SK-N-SH (cell line): ENCODE measurements at regions not wholly inside any gene's neighbourhood (a gene's known extent, or its start where the extent isn't known, plus 50 kb on each side); places are given as distances from the start of the nearest gene placed in this dataset.

Source experiments
- CTCF ChIA-PET: fragments of 300-600, 350-600 bp; formaldehyde crosslinking; extraction: SDS; loops from one replicate; lab custom pipeline; 2021; lab: Yijun Ruan, JAX
- POLR2A ChIA-PET: fragments of 350-600 bp; sonication (Branson Sonifier 250); formaldehyde crosslinking; extraction: SDS; loops from one replicate; lab custom pipeline; 2020; ENCODE audit warnings: antibody characterized with exemption, inconsistent platforms; lab: Yijun Ruan, JAX
- DNase-seq: peaks from one replicate; pipeline ENCODE4 v3.0.0; 2012
- H2AFZ ChIP-seq: fragments of 200-600 bp; sonication (generic); 2 replicates; pipeline ENCODE4 v1.8.1; 2016; ENCODE audit warnings: antibody characterized with exemption, mild to moderate bottlenecking, low read depth
- H3F3A ChIP-seq: fragments of 200-600 bp; sonication (generic); replicated peaks from 2 replicates; pipeline ENCODE3; 2016; ENCODE audit warnings: antibody characterized with exemption, mild to moderate bottlenecking; ENCODE audit not compliant: insufficient read depth
- H3K27ac ChIP-seq, 2 experiments: fragments of 200-500 bp in 1 of 2; fragments of 200-600 bp in 1 of 2; sonication (Bioruptor generic) in 1 of 2; sonication (generic), shearing (Covaris generic) in 1 of 2; 2 replicates each; pipeline versions ENCODE4 v1.5.1 to v1.6.1; 2014 to 2016; ENCODE audit warnings: low read depth in 2 of 2, inconsistent platforms in 1 of 2, low read length in 1 of 2, mild to moderate bottlenecking in 1 of 2, mixed read lengths in 1 of 2
- H3K27me3 ChIP-seq: fragments of 200-600 bp; sonication (generic), shearing (Covaris generic); 2 replicates; pipeline ENCODE4 v1.6.1; 2016; ENCODE audit warnings: mixed run types; ENCODE audit not compliant: insufficient read depth
- H3K36me3 ChIP-seq, 2 experiments: fragments of 200-500 bp in 1 of 2; fragments of 200-600 bp in 1 of 2; sonication (Bioruptor generic) in 1 of 2; sonication (generic) in 1 of 2; replicated peaks in 1 of 2; 2 replicates each; pipeline versions ENCODE3 to v1.5.1; 2014 to 2016; ENCODE audit warnings: low read length in 1 of 2, mild to moderate bottlenecking in 1 of 2; ENCODE audit not compliant: insufficient read depth in 2 of 2, control insufficient read depth in 1 of 2
- H3K4me1 ChIP-seq, 2 experiments: fragments of 200-500 bp in 1 of 2; fragments of 200-600 bp in 1 of 2; sonication (Bioruptor generic) in 1 of 2; sonication (generic), shearing (Covaris generic) in 1 of 2; 2 replicates each; pipeline versions ENCODE4 v1.5.1 to v1.6.1; 2014 to 2016; ENCODE audit warnings: low read depth in 1 of 2, low read length in 1 of 2, mixed run types in 1 of 2; ENCODE audit not compliant: insufficient read depth in 2 of 2, control insufficient read depth in 1 of 2
- H3K4me2 ChIP-seq: fragments of 200-600 bp; sonication (generic), shearing (Covaris generic); 2 replicates; pipeline ENCODE4 v1.6.1; 2017; ENCODE audit warnings: mixed run types
- H3K4me3 ChIP-seq, 2 experiments: fragments of 200-500 bp in 1 of 2; fragments of 200-600 bp in 1 of 2; sonication (Bioruptor generic) in 1 of 2; sonication (generic), shearing (Covaris generic) in 1 of 2; 2 replicates each; pipeline versions ENCODE4 v1.5.1 to v1.8.1; 2014 to 2016; ENCODE audit warnings: low read depth in 2 of 2, inconsistent platforms in 1 of 2, low read length in 1 of 2, mild to moderate bottlenecking in 1 of 2, mixed read lengths in 1 of 2, moderate library complexity in 1 of 2
- H3K79me2 ChIP-seq: fragments of 200-600 bp; sonication (generic); 2 replicates; pipeline ENCODE4 v1.8.1; 2017; ENCODE audit warnings: mild to moderate bottlenecking; ENCODE audit not compliant: insufficient read depth
- H3K9ac ChIP-seq: fragments of 200-600 bp; sonication (generic); 2 replicates; pipeline ENCODE4 v1.6.1; 2017; ENCODE audit warnings: mixed run types
- H3K9me2 ChIP-seq: fragments of 200-600 bp; sonication (generic); 2 replicates; pipeline ENCODE4 v1.6.1; 2017; ENCODE audit warnings: mixed run types
- H3K9me3 ChIP-seq: fragments of 200-600 bp; sonication (generic); 2 replicates; pipeline ENCODE4 v1.6.1; 2017; ENCODE audit warnings: mixed run types, mild to moderate bottlenecking, moderate library complexity
- H4K20me1 ChIP-seq: fragments of 200-600 bp; sonication (generic); 2 replicates; pipeline ENCODE4 v1.6.1; 2017; ENCODE audit warnings: mild to moderate bottlenecking, mixed run types; ENCODE audit not compliant: insufficient read depth
- CHD2 ChIP-seq: fragments of 150-350 bp; IDR thresholded peaks from 2 replicates; pipeline ENCODE4 v1.6.1; 2018; ENCODE audit warnings: low read length; ENCODE audit not compliant: partially characterized antibody
- CTCF ChIP-seq: fragments of 200-600 bp; sonication (generic); IDR thresholded peaks from 2 replicates; pipeline ENCODE4 v1.6.1; 2017; ENCODE audit warnings: antibody characterized with exemption, mild to moderate bottlenecking, moderate library complexity
- GABPA ChIP-seq: IDR thresholded peaks from 2 replicates; pipeline ENCODE4 v1.4.0; 2012; ENCODE audit warnings: low read depth, mild to moderate bottlenecking
- GATA2 ChIP-seq: sonication (generic); formaldehyde crosslinking; IDR thresholded peaks from 2 replicates; pipeline ENCODE4 v1.5.0; 2020; ENCODE audit warnings: mild to moderate bottlenecking, missing genetic modification reagents
- MEF2A ChIP-seq: IDR thresholded peaks from 2 replicates; pipeline ENCODE4 v1.4.0; 2012; ENCODE audit warnings: low read depth, borderline replicate concordance
- NRF1 ChIP-seq: IDR thresholded peaks from 2 replicates; pipeline ENCODE4 v1.6.1; 2012; ENCODE audit warnings: low read depth, mild to moderate bottlenecking, low read length
- POLR2AphosphoS5 ChIP-seq: IDR thresholded peaks from 2 replicates; pipeline ENCODE4 v1.6.1; 2012; ENCODE audit warnings: low read depth, low read length
- RCOR1 ChIP-seq: fragments of 150-350 bp; IDR thresholded peaks from 2 replicates; pipeline ENCODE4 v1.6.1; 2017; ENCODE audit warnings: antibody characterized with exemption, low read length
- SIN3A ChIP-seq: IDR thresholded peaks from 2 replicates; pipeline ENCODE4 v1.6.1; 2012; ENCODE audit warnings: low read depth, mild to moderate bottlenecking, low read length, moderate library complexity, borderline replicate concordance
- SMC3 ChIP-seq: IDR thresholded peaks from 2 replicates; pipeline ENCODE4 v1.6.1; 2012; ENCODE audit warnings: low read depth, low read length, improper control_type of control experiment
- TAF1 ChIP-seq: IDR thresholded peaks from 2 replicates; pipeline ENCODE4 v1.6.1; 2012; ENCODE audit warnings: low read depth, mild to moderate bottlenecking, low read length, moderate library complexity, borderline replicate concordance
- TCF12 ChIP-seq: IDR thresholded peaks from 2 replicates; pipeline ENCODE4 v1.4.0; 2012
- TEAD4 ChIP-seq: IDR thresholded peaks from 2 replicates; pipeline ENCODE4 v1.4.0; 2012; ENCODE audit warnings: mild to moderate bottlenecking, borderline replicate concordance; ENCODE audit not compliant: insufficient read depth
- YY1 ChIP-seq: IDR thresholded peaks from 2 replicates; pipeline ENCODE4 v1.4.0; 2012; ENCODE audit warnings: low read depth, mild to moderate bottlenecking
- WGBS: methylation state at CpG from one replicate; pipeline ENCODE4 v1.1.6; 2017; ENCODE audit warnings: low lambda C conversion rate; 5-methylcytosine and 5-hydroxymethylcytosine counted together

- TF ChIP-seq YY1 = no peak
- TF ChIP-seq NRF1 = no peak
- CTCF ChIA-PET = interaction anchor here (1.4 to 1.6 kb wide), 3 partner anchors 9 to 82 kb away, joined by 3 to 5 read pairs (median 3); no protein-coding TSS in a partner anchor
- H3K79me2 ChIP-seq = no peaks in the 10 kb centered on the region
- no peaks in the 10 kb centered on the region for H3K36me3 ChIP-seq
- H3K4me1 ChIP-seq = peaks cover 0 to 3% of the 10 kb centered on the region in 2 experiments; a peak in 1 of 4 replicates
- no peak overlapping the region for H2AFZ ChIP-seq
- H3K9me2 ChIP-seq = no peaks in the 10 kb centered on the region
- 77% methylated on average over 3 of the region's 3 CpGs for WGBS
- POLR2A ChIA-PET = no interaction called here
- no peak for DNase-seq
- no peak overlapping the region for H3K4me2 ChIP-seq
- no peaks in the 10 kb centered on the region for H4K20me1 ChIP-seq
- H3K9ac ChIP-seq = no peak overlapping the region
- no peak overlapping the region for H3K27ac ChIP-seq
- no peak overlapping the region for H3K4me3 ChIP-seq
- no peaks in the 10 kb centered on the region for H3F3A ChIP-seq
- no peaks in the 10 kb centered on the region for H3K27me3 ChIP-seq
- H3K9me3 ChIP-seq = no peaks in the 10 kb centered on the region
Observed at GRCh38 chr1:216832192-216832591, 109.0 kb upstream of the ESRRG start.

GRCh38 chr1:216830424-216831210 lies 107.4 kb upstream of the ESRRG start:
- H3K4me2 ChIP-seq = no peak overlapping the region
- no peak overlapping the region for H3K4me3 ChIP-seq
- H3F3A ChIP-seq = no peaks in the 10 kb centered on the region
- peaks cover 0 to 3% of the 10 kb centered on the region in 2 experiments; a peak in 1 of 4 replicates for H3K4me1 ChIP-seq
- no peak overlapping the region for H2AFZ ChIP-seq
- no peak overlapping the region for H3K9ac ChIP-seq
- CTCF ChIA-PET = interaction anchor here (0.7 to 1.6 kb wide), 3 partner anchors 8 to 81 kb away, joined by 3 to 5 read pairs (median 3); no protein-coding TSS in a partner anchor
- H3K36me3 ChIP-seq = no peaks in the 10 kb centered on the region
- no peak for DNase-seq
- no peaks in the 10 kb centered on the region for H3K79me2 ChIP-seq
- no peaks in the 10 kb centered on the region for H4K20me1 ChIP-seq
- H3K27me3 ChIP-seq = no peaks in the 10 kb centered on the region
- no peaks in the 10 kb centered on the region for H3K9me2 ChIP-seq
- no peaks in the 10 kb centered on the region for H3K9me3 ChIP-seq
- no peak overlapping the region for H3K27ac ChIP-seq
- TF ChIP-seq TCF12 = no peak
- no peak for TF ChIP-seq TEAD4
- no peak for TF ChIP-seq POLR2AphosphoS5
- TF ChIP-seq NRF1 = no peak
- no peak for TF ChIP-seq SIN3A
- TF ChIP-seq CTCF = no peak
- TF ChIP-seq TAF1 = no peak
- no peak for TF ChIP-seq GABPA
- TF ChIP-seq SMC3 = no peak
- no peak for TF ChIP-seq MEF2A
- no peak for TF ChIP-seq YY1
- no peak for TF ChIP-seq CHD2
- no peak for TF ChIP-seq RCOR1
- TF ChIP-seq GATA2 (CRISPR knock-in tag) = no peak
- TF ChIP-seq, all 33 proteins: peak for 0
- POLR2A ChIA-PET = no interaction called here
- WGBS = 73% methylated on average over 10 of the region's 10 CpGs
